ENCODE measurements at regions not wholly inside any gene's neighbourhood (a gene's known extent, or its start where the extent isn't known, plus 50 kb on each side); places are given as distances from the start of the nearest gene placed in this dataset.

DNA sequence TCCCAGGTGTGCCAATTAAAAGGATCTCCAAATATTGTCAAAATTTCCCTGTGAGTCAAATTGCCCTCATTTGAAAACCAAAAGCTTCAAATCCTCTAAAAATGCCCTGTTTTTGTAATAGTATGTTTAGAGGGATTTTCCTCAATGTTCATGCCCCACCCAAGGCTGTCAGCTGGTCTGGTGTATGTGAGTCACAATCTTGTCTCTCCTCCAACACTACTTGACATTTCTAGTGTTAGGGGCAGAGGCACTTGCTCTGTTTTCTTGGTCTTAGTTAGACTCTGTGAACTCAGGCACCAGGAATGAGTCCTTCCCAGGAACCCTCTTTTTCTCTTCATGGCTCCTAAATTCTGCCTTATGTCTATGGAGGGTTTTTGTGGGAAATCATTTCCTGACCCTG is 634.8 kb downstream of the KCNJ2 start:
- TF ChIP-seq, protein P1, sequence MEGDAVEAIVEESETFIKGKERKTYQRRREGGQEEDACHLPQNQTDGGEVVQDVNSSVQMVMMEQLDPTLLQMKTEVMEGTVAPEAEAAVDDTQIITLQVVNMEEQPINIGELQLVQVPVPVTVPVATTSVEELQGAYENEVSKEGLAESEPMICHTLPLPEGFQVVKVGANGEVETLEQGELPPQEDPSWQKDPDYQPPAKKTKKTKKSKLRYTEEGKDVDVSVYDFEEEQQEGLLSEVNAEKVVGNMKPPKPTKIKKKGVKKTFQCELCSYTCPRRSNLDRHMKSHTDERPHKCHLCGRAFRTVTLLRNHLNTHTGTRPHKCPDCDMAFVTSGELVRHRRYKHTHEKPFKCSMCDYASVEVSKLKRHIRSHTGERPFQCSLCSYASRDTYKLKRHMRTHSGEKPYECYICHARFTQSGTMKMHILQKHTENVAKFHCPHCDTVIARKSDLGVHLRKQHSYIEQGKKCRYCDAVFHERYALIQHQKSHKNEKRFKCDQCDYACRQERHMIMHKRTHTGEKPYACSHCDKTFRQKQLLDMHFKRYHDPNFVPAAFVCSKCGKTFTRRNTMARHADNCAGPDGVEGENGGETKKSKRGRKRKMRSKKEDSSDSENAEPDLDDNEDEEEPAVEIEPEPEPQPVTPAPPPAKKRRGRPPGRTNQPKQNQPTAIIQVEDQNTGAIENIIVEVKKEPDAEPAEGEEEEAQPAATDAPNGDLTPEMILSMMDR (IDR thresholded peaks at IDR 0.05), result no peak
- TF ChIP-seq POLR2AphosphoS5 (IDR thresholded peaks at IDR 0.05) (no peak), EP300 (IDR thresholded peaks at IDR 0.05) (no peak)
- H3K27ac ChIP-seq (replicated peaks in 1 of 4), result no peak overlapping the region
- intact Hi-C loops (cut with DNase I), result no loop called here

DNA sequence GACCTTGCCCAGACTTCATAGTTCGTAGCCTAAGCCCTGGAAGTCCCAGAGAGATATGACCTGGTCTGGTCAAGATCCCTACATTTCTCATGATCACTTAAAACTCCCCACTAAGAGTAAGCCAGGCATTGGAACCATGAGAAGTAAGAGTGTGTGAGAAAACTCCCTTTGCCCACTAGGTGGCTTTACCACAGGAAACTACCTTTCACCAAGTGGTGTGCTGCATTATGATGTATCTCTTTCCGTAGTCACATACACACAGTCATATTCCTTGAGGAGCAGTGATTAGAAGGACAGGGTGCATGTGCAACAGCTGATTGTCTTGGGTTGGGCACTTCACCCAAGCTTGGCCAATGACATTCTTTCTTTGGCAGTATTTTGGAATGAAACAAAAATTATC is 639.3 kb downstream of the KCNJ2 start:
- H3K4me3 ChIP-seq, result no peak overlapping the region
- intact Hi-C loops (cut with DNase I), result no loop called here
- H3K36me3 ChIP-seq, result no peaks in the 10 kb centered on the region
- peaks cover 0 to 4% (median 0%) of the 10 kb centered on the region in 4 donors for H3K4me1 ChIP-seq
- DNase-seq (ENCODE audit: extremely low spot score), result no peak
- TF ChIP-seq POLR2AphosphoS5 (IDR thresholded peaks at IDR 0.05) (no peak), EP300 (IDR thresholded peaks at IDR 0.05) (no peak), POLR2A (IDR thresholded peaks at IDR 0.05; ENCODE audit: low read depth) (no peak)
- TF ChIP-seq, protein P1 (IDR thresholded peaks at IDR 0.05), result no peak
- no peaks in the 10 kb centered on the region for H3K9me3 ChIP-seq
- 84% methylated on average over 2 of the region's 2 CpGs for WGBS
- H3K27ac ChIP-seq (replicated peaks in 1 of 4), result no peak overlapping the region
- H3K27me3 ChIP-seq, result no peaks in the 10 kb centered on the region

More for the DNA sequence above, 634.8 kb downstream of the KCNJ2 start:
- Histone ChIP-seq H3K9me3 (no peaks in the 10 kb centered on the region), H3K4me1 (no peaks in the 10 kb centered on the region), H3K36me3 (no peaks in the 10 kb centered on the region), H3K4me3 (no peak overlapping the region), H3K27me3 (no peaks in the 10 kb centered on the region)
- DNase-seq (ENCODE audit: extremely low spot score), result no peak

DNA sequence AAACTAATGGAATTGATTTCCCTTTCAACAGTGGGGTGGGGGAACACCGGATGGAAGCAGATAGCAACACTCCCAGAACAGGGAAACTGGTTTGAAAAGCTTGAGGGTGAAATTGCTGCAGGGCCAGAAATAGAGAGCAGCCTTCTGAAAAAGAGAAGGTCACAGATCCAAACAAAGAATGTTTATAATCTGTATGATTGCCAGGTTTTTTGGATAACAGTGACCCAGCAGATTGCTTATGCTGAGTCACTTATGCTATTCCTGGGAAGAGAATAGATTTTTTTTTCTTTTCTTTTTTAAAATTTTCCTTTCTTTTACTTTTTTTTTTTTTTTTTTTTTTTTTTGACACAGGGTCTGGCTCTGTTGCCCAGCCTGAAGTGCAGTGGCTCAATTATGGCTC is 641.3 kb downstream of the KCNJ2 start:
- Histone ChIP-seq H3K36me3 (no peaks in the 10 kb centered on the region), H3K27ac (replicated peaks in 1 of 4) (no peak overlapping the region), H3K27me3 (no peaks in the 10 kb centered on the region), H3K9me3 (no peaks in the 10 kb centered on the region), H3K4me1 (peaks cover 0 to 4% (median 0%) of the 10 kb centered on the region in 4 donors), H3K4me3 (no peak overlapping the region)
- no peak for DNase-seq (ENCODE audit: extremely low spot score)
- intact Hi-C loops (cut with DNase I), result no loop called here
- TF ChIP-seq POLR2A (IDR thresholded peaks at IDR 0.05; ENCODE audit: low read depth) (no peak), EP300 (IDR thresholded peaks at IDR 0.05) (no peak)
- whole genome bisulfite sequencing, result 56% methylated on average over 1 of the region's 1 CpG

DNA sequence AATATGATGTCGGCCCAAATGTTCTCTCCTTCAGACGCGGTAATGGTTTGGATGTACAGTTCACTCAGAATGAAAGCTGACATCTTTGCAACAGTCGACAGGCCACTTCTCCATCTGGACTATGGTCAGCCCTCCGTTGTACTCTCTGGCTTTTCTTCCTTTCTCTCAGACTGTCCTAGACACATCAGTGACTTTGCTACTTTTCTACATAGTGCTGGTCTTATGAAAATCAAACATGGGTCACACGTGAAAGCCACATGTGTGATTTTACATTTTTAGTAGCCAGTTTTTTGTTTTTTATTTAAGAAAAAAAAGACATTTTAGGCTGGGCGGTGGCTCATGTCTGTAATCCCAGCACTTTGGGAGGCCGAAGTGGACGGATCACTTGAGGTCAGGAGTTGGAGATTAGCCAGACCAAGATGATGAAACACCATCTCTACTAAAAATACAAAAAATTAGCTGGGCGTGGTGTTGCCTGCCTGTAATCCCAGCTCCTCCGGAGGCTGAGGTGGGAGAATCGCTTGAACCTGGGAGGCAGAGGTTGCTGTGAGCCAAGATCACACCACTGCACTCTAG is 644.1 kb downstream of the KCNJ2 start:
- no peak overlapping the region for H3K4me3 ChIP-seq
- 83% methylated on average over 12 of the region's 12 CpGs for WGBS
- TF ChIP-seq, protein P1 (IDR thresholded peaks at IDR 0.05), result no peak
- TF ChIP-seq POLR2AphosphoS5 (IDR thresholded peaks at IDR 0.05) (no peak), POLR2A (IDR thresholded peaks at IDR 0.05; ENCODE audit: low read depth) (no peak), EP300 (IDR thresholded peaks at IDR 0.05) (no peak)
- DNase-seq (ENCODE audit: extremely low spot score), result no peak
- H3K4me1 ChIP-seq, result peaks cover 0 to 4% (median 0%) of the 10 kb centered on the region in 4 donors
- H3K36me3 ChIP-seq, result no peaks in the 10 kb centered on the region
- H3K27me3 ChIP-seq, result no peaks in the 10 kb centered on the region
- intact Hi-C loops (cut with DNase I), result no loop called here
- H3K27ac ChIP-seq (replicated peaks in 1 of 4), result no peak overlapping the region
- no peaks in the 10 kb centered on the region for H3K9me3 ChIP-seq

DNA sequence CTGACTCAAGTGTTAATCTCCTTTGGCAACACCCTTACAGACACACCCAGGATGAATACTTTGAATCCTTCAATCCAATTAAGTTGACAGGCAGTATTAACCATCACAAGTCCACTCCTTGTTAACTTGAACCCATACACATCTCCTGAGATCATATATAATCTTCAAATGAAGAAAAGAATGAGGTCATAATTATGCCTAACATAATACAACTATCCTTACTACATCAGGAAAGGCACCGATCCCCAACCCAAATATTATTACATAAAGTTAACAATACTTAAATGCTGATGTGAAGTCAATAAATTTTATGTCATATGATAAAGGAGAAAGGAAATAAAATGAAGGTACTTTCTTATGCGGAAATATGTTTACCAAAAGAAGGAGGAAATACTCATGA is 649.9 kb downstream of the KCNJ2 start:
- intact Hi-C loops (cut with DNase I), result no loop called here
- 87% methylated on average over 2 of the region's 2 CpGs for WGBS
- no peak for TF ChIP-seq POLR2A (IDR thresholded peaks at IDR 0.05; ENCODE audit: low read depth)
- no peak for TF ChIP-seq EP300 (IDR thresholded peaks at IDR 0.05)
- TF ChIP-seq POLR2AphosphoS5 (IDR thresholded peaks at IDR 0.05), result no peak
- TF ChIP-seq, protein P1 (IDR thresholded peaks at IDR 0.05), result no peak

More for the DNA sequence above, 649.9 kb downstream of the KCNJ2 start:
- Histone ChIP-seq H3K27me3 (no peaks in the 10 kb centered on the region), H3K4me3 (no peak overlapping the region), H3K9me3 (no peaks in the 10 kb centered on the region), H3K27ac (replicated peaks in 1 of 4) (no peak overlapping the region), H3K4me1 (no peaks in the 10 kb centered on the region), H3K36me3 (no peaks in the 10 kb centered on the region)
- no peak for DNase-seq (ENCODE audit: extremely low spot score)
